Keratinocyte (primary cell): ENCODE measurements at regions not wholly inside any gene's neighbourhood (a gene's known extent, or its start where the extent isn't known, plus 50 kb on each side); places are given as distances from the start of the nearest gene placed in this dataset.

ENCODE experiments used
- DNase-seq: peaks from one replicate; pipeline ENCODE4 v3.0.0-alpha.2; 2011; ENCODE audit warnings: low read depth, missing footprints, low spot score
- FAIRE-seq: peaks from 2 replicates; lab custom pipeline; 2011; peaks lifted over from hg19 to GRCh38; lab: Jason Lieb, UNC
- H2AFZ ChIP-seq: 2 replicates; pipeline ENCODE4 v1.6.0; 2012; ENCODE audit warnings: low read length, control low read depth, inconsistent platforms; ENCODE audit not compliant: control insufficient read depth
- H3K27ac ChIP-seq: 2 replicates; pipeline ENCODE4 v1.5.1; 2011; ENCODE audit warnings: low read length; ENCODE audit not compliant: control insufficient read depth, insufficient read depth
- H3K27me3 ChIP-seq: 3 replicates; pipeline ENCODE4 v1.6.0; 2011; ENCODE audit warnings: low read length; ENCODE audit not compliant: control insufficient read depth, insufficient read depth; ENCODE audit errors: extremely low read depth
- H3K36me3 ChIP-seq, 2 experiments: 2 replicates in 1 of 2; 3 replicates in 1 of 2; pipeline ENCODE4 v1.5.1; 2011; ENCODE audit warnings: low read length in 2 of 2, mild to moderate bottlenecking in 1 of 2; ENCODE audit not compliant: control insufficient read depth in 2 of 2, insufficient read depth in 2 of 2; ENCODE audit errors: extremely low read depth in 1 of 2
- H3K4me1 ChIP-seq: 3 replicates; pipeline ENCODE4 v1.5.1; 2011; ENCODE audit warnings: low read length; ENCODE audit not compliant: control insufficient read depth, insufficient read depth; ENCODE audit errors: extremely low read depth
- H3K4me2 ChIP-seq: 3 replicates; pipeline ENCODE4 v1.6.0; 2011; ENCODE audit warnings: low read depth, low read length; ENCODE audit not compliant: control insufficient read depth, insufficient read depth; ENCODE audit errors: extremely low read depth
- H3K4me3 ChIP-seq, 3 experiments: fragments of 200-600 bp in 1 of 3; sonication (generic) in 1 of 3; 2 replicates in 2 of 3; 3 replicates in 1 of 3; pipeline ENCODE4 v1.5.1; 2011 to 2016; ENCODE audit warnings: low read length in 3 of 3, mild to moderate bottlenecking in 3 of 3, control low read depth in 2 of 3, inconsistent platforms in 1 of 3, low read depth in 1 of 3, mixed read lengths in 1 of 3, mixed run types in 1 of 3, moderate library complexity in 1 of 3; ENCODE audit not compliant: control insufficient read depth in 2 of 3, insufficient read depth in 2 of 3; ENCODE audit errors: extremely low read depth in 1 of 3
- H3K79me2 ChIP-seq: 2 replicates; pipeline ENCODE4 v1.6.0; 2012; ENCODE audit warnings: low read length; ENCODE audit not compliant: control insufficient read depth, insufficient read depth
- H3K9ac ChIP-seq: 3 replicates; pipeline ENCODE4 v1.6.0; 2011; ENCODE audit warnings: low read length; ENCODE audit not compliant: control insufficient read depth, insufficient read depth; ENCODE audit errors: extremely low read depth
- H3K9me1 ChIP-seq: 3 replicates; pipeline ENCODE4 v1.6.0; 2011; ENCODE audit warnings: low read length; ENCODE audit not compliant: control insufficient read depth, insufficient read depth; ENCODE audit errors: extremely low read depth
- H3K9me3 ChIP-seq: 2 replicates; pipeline ENCODE4 v1.5.1; 2012; ENCODE audit warnings: low read depth, low read length; ENCODE audit not compliant: control insufficient read depth
- H4K20me1 ChIP-seq: 3 replicates; pipeline ENCODE4 v1.6.0; 2011; ENCODE audit warnings: low read length; ENCODE audit not compliant: control insufficient read depth, insufficient read depth; ENCODE audit errors: extremely low read depth
- EZH2 ChIP-seq: IDR thresholded peaks from one replicate; pipeline ENCODE4 v1.6.1; 2012; ENCODE audit warnings: inconsistent platforms, mild to moderate bottlenecking, low read length, moderate library complexity
- dilution Hi-C: fragments of 300-500 bp; cut with MboI; formaldehyde crosslinking; loops from one replicate; pipeline ENCODE4 v1.7.0; 2020; ENCODE audit warnings: low sequenced_read_pairs; ENCODE audit not compliant: extremely low pct_ligation_motif_present
- TF ChIP-seq, protein P1 (sequence below), 3 experiments: IDR thresholded peaks in 1 of 3; conservative IDR thresholded peaks in 1 of 3; optimal IDR thresholded peaks in 1 of 3; 2 replicates in 2 of 3; 3 replicates in 1 of 3; pipeline versions ENCODE3 to v1.5.1; 2011; ENCODE audit warnings: low read length in 3 of 3, mild to moderate bottlenecking in 3 of 3, moderate library complexity in 2 of 3, control low read depth in 1 of 3, inconsistent platforms in 1 of 3; ENCODE audit not compliant: insufficient read depth in 2 of 3; ENCODE audit errors: extremely low read depth in 1 of 3

DNA sequence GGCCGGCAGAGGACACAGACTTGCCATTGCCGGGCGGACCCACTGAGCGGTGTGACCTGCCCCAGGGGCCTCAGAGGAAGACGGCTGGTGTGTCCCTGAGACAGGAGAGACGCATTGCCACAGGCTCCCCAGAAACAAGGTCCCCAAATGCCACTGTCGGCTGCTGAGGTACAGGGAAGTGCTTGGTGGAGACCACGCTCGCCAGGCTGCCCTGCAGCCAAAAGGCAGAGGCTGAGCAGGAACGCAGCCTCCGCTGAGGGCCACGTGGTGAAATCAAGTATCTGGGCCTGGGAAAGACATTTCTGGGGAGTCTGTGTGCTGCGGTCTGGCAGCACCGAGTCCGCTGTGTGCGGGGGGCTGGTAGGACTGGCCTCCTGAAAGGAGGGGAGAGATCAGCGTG lies 794.9 kb downstream of the BRD1 start:
- Histone ChIP-seq H3K36me3 (no peaks in the 10 kb centered on the region), H3K27ac (no peak overlapping the region), H2AFZ (no peak overlapping the region), H3K4me1 (no peaks in the 10 kb centered on the region), H3K79me2 (no peaks in the 10 kb centered on the region), H3K4me2 (no peak overlapping the region), H3K4me3 (no peak overlapping the region), H3K9ac (no peak overlapping the region), H3K9me1 (no peaks in the 10 kb centered on the region), H3K9me3 (peaks cover 26% of the 10 kb centered on the region), H4K20me1 (no peaks in the 10 kb centered on the region), H3K27me3 (no peaks in the 10 kb centered on the region)
- TF ChIP-seq, protein P1, sequence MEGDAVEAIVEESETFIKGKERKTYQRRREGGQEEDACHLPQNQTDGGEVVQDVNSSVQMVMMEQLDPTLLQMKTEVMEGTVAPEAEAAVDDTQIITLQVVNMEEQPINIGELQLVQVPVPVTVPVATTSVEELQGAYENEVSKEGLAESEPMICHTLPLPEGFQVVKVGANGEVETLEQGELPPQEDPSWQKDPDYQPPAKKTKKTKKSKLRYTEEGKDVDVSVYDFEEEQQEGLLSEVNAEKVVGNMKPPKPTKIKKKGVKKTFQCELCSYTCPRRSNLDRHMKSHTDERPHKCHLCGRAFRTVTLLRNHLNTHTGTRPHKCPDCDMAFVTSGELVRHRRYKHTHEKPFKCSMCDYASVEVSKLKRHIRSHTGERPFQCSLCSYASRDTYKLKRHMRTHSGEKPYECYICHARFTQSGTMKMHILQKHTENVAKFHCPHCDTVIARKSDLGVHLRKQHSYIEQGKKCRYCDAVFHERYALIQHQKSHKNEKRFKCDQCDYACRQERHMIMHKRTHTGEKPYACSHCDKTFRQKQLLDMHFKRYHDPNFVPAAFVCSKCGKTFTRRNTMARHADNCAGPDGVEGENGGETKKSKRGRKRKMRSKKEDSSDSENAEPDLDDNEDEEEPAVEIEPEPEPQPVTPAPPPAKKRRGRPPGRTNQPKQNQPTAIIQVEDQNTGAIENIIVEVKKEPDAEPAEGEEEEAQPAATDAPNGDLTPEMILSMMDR (optimal IDR thresholded peaks at IDR 0.05 in 1 of 3, IDR thresholded peaks at IDR 0.05 in 1 of 3, conservative IDR thresholded peaks at IDR 0.05 in 1 of 3; ENCODE audit: extremely low read depth in 1 of 3, insufficient read depth in 2 of 3, low read length in 3 of 3), result no peak
- no peak for FAIRE-seq
- DNase-seq, result no peak
- dilution Hi-C loops, result no loop called here

DNA sequence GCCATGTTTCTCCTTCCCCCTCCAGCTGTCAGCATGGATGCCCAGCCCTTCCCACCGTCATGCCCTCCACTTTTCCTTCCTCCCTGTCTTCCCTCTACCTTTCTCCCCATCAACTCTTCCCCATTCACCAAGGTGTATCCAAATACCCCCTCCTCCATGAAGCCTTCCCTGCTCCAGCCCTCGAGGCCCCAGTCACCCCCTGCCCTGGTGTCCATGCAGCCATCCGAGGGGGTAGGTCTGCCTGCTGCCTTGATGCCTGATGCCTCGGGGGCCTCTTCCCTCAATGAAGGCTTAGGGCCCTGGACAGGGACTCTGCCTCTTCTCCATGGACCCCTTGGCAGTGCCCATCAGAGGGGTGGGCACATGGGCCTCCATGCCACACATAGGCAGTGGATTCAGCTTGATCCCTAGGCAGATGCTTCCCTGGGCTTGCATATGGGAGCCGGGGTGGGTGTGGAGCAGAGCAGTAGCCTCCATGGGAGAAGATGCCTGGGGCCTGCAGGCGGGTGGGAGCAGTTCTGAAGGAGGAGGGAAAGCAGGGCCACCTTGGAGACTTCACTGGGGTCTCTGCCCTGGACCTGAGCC lies 795.8 kb downstream of the BRD1 start:
- DNase-seq (no peak), FAIRE-seq (no peak)
- Histone ChIP-seq H3K9me1 (no peaks in the 10 kb centered on the region), H3K27ac (no peak overlapping the region), H3K4me2 (no peak overlapping the region), H3K9ac (no peak overlapping the region), H2AFZ (no peak overlapping the region), H3K36me3 (no peaks in the 10 kb centered on the region), H4K20me1 (no peaks in the 10 kb centered on the region), H3K9me3 (peaks cover 26% of the 10 kb centered on the region), H3K4me1 (no peaks in the 10 kb centered on the region), H3K27me3 (no peaks in the 10 kb centered on the region), H3K79me2 (no peaks in the 10 kb centered on the region), H3K4me3 (no peak overlapping the region)
- TF ChIP-seq, protein P1 (optimal IDR thresholded peaks at IDR 0.05 in 1 of 3, IDR thresholded peaks at IDR 0.05 in 1 of 3, conservative IDR thresholded peaks at IDR 0.05 in 1 of 3; ENCODE audit: extremely low read depth in 1 of 3, insufficient read depth in 2 of 3, low read length in 3 of 3), result no peak
- no peak for TF ChIP-seq EZH2
- dilution Hi-C loops, result no loop called here
